SK-N-MC (cell line): ENCODE measurements at regions not wholly inside any gene's neighbourhood (a gene's known extent, or its start where the extent isn't known, plus 50 kb on each side); places are given as distances from the start of the nearest gene placed in this dataset.

ENCODE experiments used
- EZH2 ChIP-seq: fragments of 200-600 bp; sonication (generic); IDR thresholded peaks from one replicate; pipeline ENCODE4 v1.6.1; 2017; ENCODE audit warnings: antibody characterized with exemption
- POLR2AphosphoS5 ChIP-seq: IDR thresholded peaks from 2 replicates; pipeline ENCODE4 v1.6.1; 2012; ENCODE audit warnings: mild to moderate bottlenecking, low read depth, low read length, borderline replicate concordance

DNA sequence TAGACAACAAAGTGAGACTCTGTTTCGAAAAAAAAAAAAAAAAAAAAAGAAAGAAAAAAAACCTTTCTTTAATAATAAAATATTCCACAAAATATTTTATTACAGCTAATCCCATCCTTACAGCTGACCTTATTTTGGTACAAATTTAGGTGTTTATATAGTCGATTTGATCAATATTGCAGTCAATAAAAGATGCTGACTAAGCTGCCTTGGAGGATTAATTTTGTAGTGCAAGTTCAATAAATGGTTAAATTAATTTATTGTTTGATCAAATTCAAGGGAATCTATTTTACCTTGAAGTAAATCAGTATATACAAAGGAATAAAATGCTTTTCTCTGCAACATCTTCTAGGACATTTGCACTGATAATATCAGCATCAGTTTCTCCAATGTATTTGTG lies 1764.3 kb downstream of the NCAM2 start:
- no peak for TF ChIP-seq EZH2
- no peak for TF ChIP-seq POLR2AphosphoS5
